ENCODE measurements at regions not wholly inside any gene's neighbourhood (a gene's known extent, or its start where the extent isn't known, plus 50 kb on each side); places are given as distances from the start of the nearest gene placed in this dataset.

GRCh38 chr20:50288128-50288623, 97.5 kb downstream of the CEBPB start:
- Mint-ChIP-seq H3K9me3 (no peaks in the 10 kb centered on the region), H3K27me3 (ENCODE audit: low read depth) (no peaks in the 10 kb centered on the region), H3K4me3 (no peak overlapping the region), H3K36me3 (ENCODE audit: low read depth) (no peaks in the 10 kb centered on the region), H3K27ac (ENCODE audit: unreplicated experiment) (no peak overlapping the region), H3K4me1 (peaks cover 17% of the 10 kb centered on the region)
- TF ChIP-seq CTCF (conservative IDR thresholded peaks at IDR 0.05) = no peak
- no peak for DNase-seq (ENCODE audit: low read depth, low spot score)

GRCh38 chr20:50289581-50289980, 99.0 kb downstream of the CEBPB start:
- Mint-ChIP-seq H3K4me1 (peaks cover 13% of the 10 kb centered on the region), H3K4me3 (no peak overlapping the region)
- TF ChIP-seq CTCF (conservative IDR thresholded peaks at IDR 0.05) = no peak

GRCh38 chr20:50290112-50290511, 99.5 kb downstream of the CEBPB start:
- H3K9me3 Mint-ChIP-seq = no peaks in the 10 kb centered on the region
- peaks cover 12% of the 10 kb centered on the region for H3K4me1 Mint-ChIP-seq
- H3K27me3 Mint-ChIP-seq (ENCODE audit: low read depth) = no peaks in the 10 kb centered on the region
- H3K27ac Mint-ChIP-seq (ENCODE audit: unreplicated experiment) = no peak overlapping the region
- H3K4me3 Mint-ChIP-seq = no peak overlapping the region
- no peak for DNase-seq (ENCODE audit: low read depth, low spot score)
- TF ChIP-seq CTCF (conservative IDR thresholded peaks at IDR 0.05) = no peak
- no peaks in the 10 kb centered on the region for H3K36me3 Mint-ChIP-seq (ENCODE audit: low read depth)

More at GRCh38 chr20:50289581-50289980, 99.0 kb downstream of the CEBPB start:
- Mint-ChIP-seq H3K36me3 (ENCODE audit: low read depth) (no peaks in the 10 kb centered on the region), H3K27me3 (ENCODE audit: low read depth) (no peaks in the 10 kb centered on the region), H3K9me3 (no peaks in the 10 kb centered on the region), H3K27ac (ENCODE audit: unreplicated experiment) (peak overlapping the region; percentile 59)
- no peak for DNase-seq (ENCODE audit: low read depth, low spot score)

GRCh38 chr20:50290808-50291207, 100.2 kb downstream of the CEBPB start:
- Mint-ChIP-seq H3K4me1 (peaks cover 11% of the 10 kb centered on the region), H3K9me3 (no peaks in the 10 kb centered on the region), H3K27me3 (ENCODE audit: low read depth) (no peaks in the 10 kb centered on the region), H3K36me3 (ENCODE audit: low read depth) (no peaks in the 10 kb centered on the region), H3K4me3 (no peak overlapping the region), H3K27ac (ENCODE audit: unreplicated experiment) (peak overlapping the region; percentile 43)
- no peak for DNase-seq (ENCODE audit: low read depth, low spot score)
- TF ChIP-seq CTCF (conservative IDR thresholded peaks at IDR 0.05) = no peak

- no peak for DNase-seq (ENCODE audit: low read depth, low spot score)
- Mint-ChIP-seq H3K36me3 (ENCODE audit: low read depth) (no peaks in the 10 kb centered on the region), H3K27ac (ENCODE audit: unreplicated experiment) (peak overlapping the region; percentile 43), H3K27me3 (ENCODE audit: low read depth) (no peaks in the 10 kb centered on the region), H3K4me3 (no peak overlapping the region), H3K4me1 (peaks cover 4% of the 10 kb centered on the region), H3K9me3 (no peaks in the 10 kb centered on the region)
- no peak for TF ChIP-seq CTCF (conservative IDR thresholded peaks at IDR 0.05)
These were observed 100.8 kb downstream of the CEBPB start for GRCh38 chr20:50291254-50292078.

Data from neural crest cell (in vitro differentiated cells).